ENCODE measurements at regions not wholly inside any gene's neighbourhood (a gene's known extent, or its start where the extent isn't known, plus 50 kb on each side); places are given as distances from the start of the nearest gene placed in this dataset.

DNA sequence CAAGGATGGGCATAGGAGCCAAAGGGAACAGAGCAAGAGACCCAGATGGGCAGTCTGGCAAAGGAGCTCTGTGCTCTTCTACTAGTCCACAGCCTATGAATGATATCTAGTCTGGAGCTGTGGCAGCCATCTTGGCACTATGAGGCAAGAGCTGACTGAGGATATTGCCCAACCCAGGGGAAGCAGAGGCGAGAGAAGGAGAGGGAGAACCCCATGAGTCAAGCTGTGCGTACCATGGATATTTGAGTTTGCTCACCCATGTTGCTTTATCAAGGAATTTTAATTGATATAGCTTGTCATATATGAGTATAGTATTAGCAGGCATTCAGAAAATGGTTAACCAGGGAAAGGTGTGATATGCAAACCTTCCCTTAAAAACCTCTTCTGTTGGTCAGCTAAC, 420.9 kb downstream of the PRDM2 start:
- H3K79me2 ChIP-seq (ENCODE audit: insufficient read depth, low read length) = no peaks in the 10 kb centered on the region
- 44% methylated on average over 2 of the region's 2 CpGs for WGBS (ENCODE audit: low lambda C conversion rate)
- no peak overlapping the region for H3K27ac ChIP-seq (ENCODE audit: extremely low read length, insufficient read depth, low read length)
- H3K4me3 ChIP-seq (replicated peaks in 1 of 3; ENCODE audit: insufficient read depth in 1 of 3, low read depth in 2 of 3, low read length in 3 of 3) = no peak overlapping the region
- no peak overlapping the region for H3K4me2 ChIP-seq (ENCODE audit: low read depth, low read length)
- FAIRE-seq (no peak), DNase-seq (ENCODE audit: low spot score) (no peak), ATAC-seq (no peak)
- H3K9ac ChIP-seq (ENCODE audit: insufficient read depth, low read depth, low read length) = no peak overlapping the region
- POLR2A ChIA-PET = no interaction called here
- BruUV-seq (replicated peaks) = no TSS peak
- H4K20me1 ChIP-seq (ENCODE audit: insufficient read depth, low read length) = no peaks in the 10 kb centered on the region
- H2AFZ ChIP-seq (ENCODE audit: low read length) = no peak overlapping the region
- H3K27me3 ChIP-seq (ENCODE audit: control insufficient read depth in 1 of 2, insufficient read depth in 2 of 2, low read length in 2 of 2) = peaks cover 0 to 6% of the 10 kb centered on the region in 2 experiments; a peak in 1 of 5 replicates
- CTCF ChIA-PET (ENCODE audit: low intra/inter-chr PET ratio, low total read pairs) = no interaction called here
- in situ Hi-C loops (cut with HindIII; ENCODE audit: extremely low pct_ligation_motif_present, low pct_unique_long_range_greater_than_20kb) (no loop called here), intact Hi-C loops (cut with micrococcal nuclease; ENCODE audit: unreplicated experiment) (no loop called here)
- no peaks in the 10 kb centered on the region for H3K4me1 ChIP-seq (ENCODE audit: insufficient read depth, low read length)
- H3K36me3 ChIP-seq (replicated peaks in 1 of 2; ENCODE audit: control insufficient read depth in 1 of 2, insufficient read depth in 2 of 2, low read length in 2 of 2) = no peaks in the 10 kb centered on the region
- no peaks in the 10 kb centered on the region for H3K9me3 ChIP-seq (ENCODE audit: low read length)
- no peak for TF ChIP-seq KAT2B (IDR thresholded peaks at IDR 0.05; ENCODE audit: borderline replicate concordance, low read depth, low read length)
- no peak for TF ChIP-seq MYNN (CRISPR knock-in tag; IDR thresholded peaks at IDR 0.05; ENCODE audit: low read depth)
- TF ChIP-seq ZNF567 (CRISPR knock-in tag; IDR thresholded peaks at IDR 0.05; ENCODE audit: borderline replicate concordance) = no peak
- TF ChIP-seq E2F1 (CRISPR knock-in tag; IDR thresholded peaks at IDR 0.05) = no peak
- TF ChIP-seq, protein P1, sequence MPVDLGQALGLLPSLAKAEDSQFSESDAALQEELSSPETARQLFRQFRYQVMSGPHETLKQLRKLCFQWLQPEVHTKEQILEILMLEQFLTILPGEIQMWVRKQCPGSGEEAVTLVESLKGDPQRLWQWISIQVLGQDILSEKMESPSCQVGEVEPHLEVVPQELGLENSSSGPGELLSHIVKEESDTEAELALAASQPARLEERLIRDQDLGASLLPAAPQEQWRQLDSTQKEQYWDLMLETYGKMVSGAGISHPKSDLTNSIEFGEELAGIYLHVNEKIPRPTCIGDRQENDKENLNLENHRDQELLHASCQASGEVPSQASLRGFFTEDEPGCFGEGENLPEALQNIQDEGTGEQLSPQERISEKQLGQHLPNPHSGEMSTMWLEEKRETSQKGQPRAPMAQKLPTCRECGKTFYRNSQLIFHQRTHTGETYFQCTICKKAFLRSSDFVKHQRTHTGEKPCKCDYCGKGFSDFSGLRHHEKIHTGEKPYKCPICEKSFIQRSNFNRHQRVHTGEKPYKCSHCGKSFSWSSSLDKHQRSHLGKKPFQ (CRISPR knock-in tag; IDR thresholded peaks at IDR 0.05; ENCODE audit: insufficient replicate concordance) = no peak
- TF ChIP-seq, protein P2, sequence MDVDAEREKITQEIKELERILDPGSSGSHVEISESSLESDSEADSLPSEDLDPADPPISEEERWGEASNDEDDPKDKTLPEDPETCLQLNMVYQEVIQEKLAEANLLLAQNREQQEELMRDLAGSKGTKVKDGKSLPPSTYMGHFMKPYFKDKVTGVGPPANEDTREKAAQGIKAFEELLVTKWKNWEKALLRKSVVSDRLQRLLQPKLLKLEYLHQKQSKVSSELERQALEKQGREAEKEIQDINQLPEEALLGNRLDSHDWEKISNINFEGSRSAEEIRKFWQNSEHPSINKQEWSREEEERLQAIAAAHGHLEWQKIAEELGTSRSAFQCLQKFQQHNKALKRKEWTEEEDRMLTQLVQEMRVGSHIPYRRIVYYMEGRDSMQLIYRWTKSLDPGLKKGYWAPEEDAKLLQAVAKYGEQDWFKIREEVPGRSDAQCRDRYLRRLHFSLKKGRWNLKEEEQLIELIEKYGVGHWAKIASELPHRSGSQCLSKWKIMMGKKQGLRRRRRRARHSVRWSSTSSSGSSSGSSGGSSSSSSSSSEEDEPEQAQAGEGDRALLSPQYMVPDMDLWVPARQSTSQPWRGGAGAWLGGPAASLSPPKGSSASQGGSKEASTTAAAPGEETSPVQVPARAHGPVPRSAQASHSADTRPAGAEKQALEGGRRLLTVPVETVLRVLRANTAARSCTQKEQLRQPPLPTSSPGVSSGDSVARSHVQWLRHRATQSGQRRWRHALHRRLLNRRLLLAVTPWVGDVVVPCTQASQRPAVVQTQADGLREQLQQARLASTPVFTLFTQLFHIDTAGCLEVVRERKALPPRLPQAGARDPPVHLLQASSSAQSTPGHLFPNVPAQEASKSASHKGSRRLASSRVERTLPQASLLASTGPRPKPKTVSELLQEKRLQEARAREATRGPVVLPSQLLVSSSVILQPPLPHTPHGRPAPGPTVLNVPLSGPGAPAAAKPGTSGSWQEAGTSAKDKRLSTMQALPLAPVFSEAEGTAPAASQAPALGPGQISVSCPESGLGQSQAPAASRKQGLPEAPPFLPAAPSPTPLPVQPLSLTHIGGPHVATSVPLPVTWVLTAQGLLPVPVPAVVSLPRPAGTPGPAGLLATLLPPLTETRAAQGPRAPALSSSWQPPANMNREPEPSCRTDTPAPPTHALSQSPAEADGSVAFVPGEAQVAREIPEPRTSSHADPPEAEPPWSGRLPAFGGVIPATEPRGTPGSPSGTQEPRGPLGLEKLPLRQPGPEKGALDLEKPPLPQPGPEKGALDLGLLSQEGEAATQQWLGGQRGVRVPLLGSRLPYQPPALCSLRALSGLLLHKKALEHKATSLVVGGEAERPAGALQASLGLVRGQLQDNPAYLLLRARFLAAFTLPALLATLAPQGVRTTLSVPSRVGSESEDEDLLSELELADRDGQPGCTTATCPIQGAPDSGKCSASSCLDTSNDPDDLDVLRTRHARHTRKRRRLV (CRISPR knock-in tag; IDR thresholded peaks at IDR 0.05) = no peak
- TF ChIP-seq ZNF230 (CRISPR knock-in tag; IDR thresholded peaks at IDR 0.05) = no peak
- no peak for TF ChIP-seq ZNF335 (CRISPR knock-in tag; IDR thresholded peaks at IDR 0.05)
- TF ChIP-seq GPN1 (CRISPR knock-in tag; IDR thresholded peaks at IDR 0.05; ENCODE audit: borderline replicate concordance) = no peak
- TF ChIP-seq TP53 (CRISPR knock-in tag; conservative IDR thresholded peaks at IDR 0.05) = no peak
- TF ChIP-seq ZNF770 (CRISPR knock-in tag; IDR thresholded peaks at IDR 0.05) = no peak
- TF ChIP-seq NRL (CRISPR knock-in tag; IDR thresholded peaks at IDR 0.05; ENCODE audit: borderline replicate concordance) = no peak
- TF ChIP-seq ONECUT2 (CRISPR knock-in tag; IDR thresholded peaks at IDR 0.05) = no peak
- TF ChIP-seq ZSCAN21 (CRISPR knock-in tag; IDR thresholded peaks at IDR 0.05; ENCODE audit: borderline replicate concordance) = no peak
- TF ChIP-seq ZNF543 (CRISPR knock-in tag; IDR thresholded peaks at IDR 0.05) = no peak
- TF ChIP-seq ZNF788 (CRISPR knock-in tag; IDR thresholded peaks at IDR 0.05; ENCODE audit: borderline replicate concordance) = no peak
